Peyer's patch (tissue), 4 donors: ENCODE measurements at regions not wholly inside any gene's neighbourhood (a gene's known extent, or its start where the extent isn't known, plus 50 kb on each side); places are given as distances from the start of the nearest gene placed in this dataset.

Experiments
- POLR2A ChIP-seq, 2 donors: fragments of 450-650 bp; IDR thresholded peaks; one replicate each; pipeline ENCODE4 v1.5.1; 2017; ENCODE audit warnings: antibody characterized with exemption in 2 of 2, mild to moderate bottlenecking in 2 of 2, moderate library complexity in 2 of 2
- TF ChIP-seq, protein P1 (sequence below), 6 experiments: fragments of 450-650 bp in 4 of 6; fragments of 200-600 bp in 2 of 6; sonication (generic) in 1 of 6; IDR thresholded peaks; one replicate each; pipeline ENCODE4 v1.5.1; 2017 to 2019; ENCODE audit warnings: antibody characterized with exemption in 6 of 6, mild to moderate bottlenecking in 3 of 6, moderate library complexity in 1 of 6

DNA sequence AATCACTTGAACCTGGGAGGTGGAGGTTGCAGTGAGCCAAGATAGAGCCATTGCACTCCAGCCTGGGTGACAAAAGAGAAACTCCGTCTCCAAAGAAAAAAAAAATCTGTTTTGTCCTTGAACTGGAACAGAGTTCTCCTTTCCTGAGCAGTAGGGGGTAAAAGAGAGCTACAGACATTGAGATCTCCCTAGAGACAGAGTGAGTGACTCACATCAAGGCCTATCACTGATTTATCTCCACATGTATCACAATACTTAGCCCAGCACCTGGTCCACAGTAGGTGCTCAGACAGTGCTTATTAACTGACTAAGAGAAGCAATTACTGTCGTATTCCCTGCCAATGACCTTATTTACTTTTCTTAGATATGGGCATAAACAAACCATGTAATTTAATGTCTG, 354.1 kb upstream of the C1orf87 start:
- TF ChIP-seq, protein P1, sequence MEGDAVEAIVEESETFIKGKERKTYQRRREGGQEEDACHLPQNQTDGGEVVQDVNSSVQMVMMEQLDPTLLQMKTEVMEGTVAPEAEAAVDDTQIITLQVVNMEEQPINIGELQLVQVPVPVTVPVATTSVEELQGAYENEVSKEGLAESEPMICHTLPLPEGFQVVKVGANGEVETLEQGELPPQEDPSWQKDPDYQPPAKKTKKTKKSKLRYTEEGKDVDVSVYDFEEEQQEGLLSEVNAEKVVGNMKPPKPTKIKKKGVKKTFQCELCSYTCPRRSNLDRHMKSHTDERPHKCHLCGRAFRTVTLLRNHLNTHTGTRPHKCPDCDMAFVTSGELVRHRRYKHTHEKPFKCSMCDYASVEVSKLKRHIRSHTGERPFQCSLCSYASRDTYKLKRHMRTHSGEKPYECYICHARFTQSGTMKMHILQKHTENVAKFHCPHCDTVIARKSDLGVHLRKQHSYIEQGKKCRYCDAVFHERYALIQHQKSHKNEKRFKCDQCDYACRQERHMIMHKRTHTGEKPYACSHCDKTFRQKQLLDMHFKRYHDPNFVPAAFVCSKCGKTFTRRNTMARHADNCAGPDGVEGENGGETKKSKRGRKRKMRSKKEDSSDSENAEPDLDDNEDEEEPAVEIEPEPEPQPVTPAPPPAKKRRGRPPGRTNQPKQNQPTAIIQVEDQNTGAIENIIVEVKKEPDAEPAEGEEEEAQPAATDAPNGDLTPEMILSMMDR (IDR thresholded peaks at IDR 0.05), result no peak
- no peak for TF ChIP-seq POLR2A (IDR thresholded peaks at IDR 0.05)
